SH-SY5Y (cell line): ENCODE measurements at regions not wholly inside any gene's neighbourhood (a gene's known extent, or its start where the extent isn't known, plus 50 kb on each side); places are given as distances from the start of the nearest gene placed in this dataset.

ENCODE experiments used
- GATA2 ChIP-seq: IDR thresholded peaks from 2 replicates; pipeline ENCODE4 v1.6.1; 2011; ENCODE audit warnings: mild to moderate bottlenecking, low read depth, low read length
- GATA3 ChIP-seq: IDR thresholded peaks from 2 replicates; pipeline ENCODE4 v1.6.1; 2011; ENCODE audit warnings: low read depth, mild to moderate bottlenecking, low read length, moderate library complexity

- TF ChIP-seq GATA3 (no peak), GATA2 (no peak)
Measured at GRCh38 chr2:145874466-145874865, 1354.5 kb upstream of the ZEB2 start.
